ENCODE measurements at regions not wholly inside any gene's neighbourhood (a gene's known extent, or its start where the extent isn't known, plus 50 kb on each side); places are given as distances from the start of the nearest gene placed in this dataset.

GRCh38 chr13:103157434-103158145 is 91.4 kb upstream of the SLC10A2 start:
- TF ChIP-seq, protein P1, sequence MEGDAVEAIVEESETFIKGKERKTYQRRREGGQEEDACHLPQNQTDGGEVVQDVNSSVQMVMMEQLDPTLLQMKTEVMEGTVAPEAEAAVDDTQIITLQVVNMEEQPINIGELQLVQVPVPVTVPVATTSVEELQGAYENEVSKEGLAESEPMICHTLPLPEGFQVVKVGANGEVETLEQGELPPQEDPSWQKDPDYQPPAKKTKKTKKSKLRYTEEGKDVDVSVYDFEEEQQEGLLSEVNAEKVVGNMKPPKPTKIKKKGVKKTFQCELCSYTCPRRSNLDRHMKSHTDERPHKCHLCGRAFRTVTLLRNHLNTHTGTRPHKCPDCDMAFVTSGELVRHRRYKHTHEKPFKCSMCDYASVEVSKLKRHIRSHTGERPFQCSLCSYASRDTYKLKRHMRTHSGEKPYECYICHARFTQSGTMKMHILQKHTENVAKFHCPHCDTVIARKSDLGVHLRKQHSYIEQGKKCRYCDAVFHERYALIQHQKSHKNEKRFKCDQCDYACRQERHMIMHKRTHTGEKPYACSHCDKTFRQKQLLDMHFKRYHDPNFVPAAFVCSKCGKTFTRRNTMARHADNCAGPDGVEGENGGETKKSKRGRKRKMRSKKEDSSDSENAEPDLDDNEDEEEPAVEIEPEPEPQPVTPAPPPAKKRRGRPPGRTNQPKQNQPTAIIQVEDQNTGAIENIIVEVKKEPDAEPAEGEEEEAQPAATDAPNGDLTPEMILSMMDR (conservative IDR thresholded peaks at IDR 0.05; ENCODE audit: low read depth, low read length): no peak
- TF ChIP-seq CEBPB (IDR thresholded peaks at IDR 0.05; ENCODE audit: low read depth, low read length) (no peak), MAFK (IDR thresholded peaks at IDR 0.05; ENCODE audit: low read depth, low read length) (no peak), MAZ (IDR thresholded peaks at IDR 0.05; ENCODE audit: borderline replicate concordance, low read depth, low read length) (no peak), POLR2A (IDR thresholded peaks at IDR 0.05; ENCODE audit: low read depth, low read length) (no peak), NFE2L2 (IDR thresholded peaks at IDR 0.05; ENCODE audit: low read depth, low read length) (no peak)

All from IMR-90 (cell line).